ENCODE measurements at regions not wholly inside any gene's neighbourhood (a gene's known extent, or its start where the extent isn't known, plus 50 kb on each side); places are given as distances from the start of the nearest gene placed in this dataset.

- TF ChIP-seq, protein P1, sequence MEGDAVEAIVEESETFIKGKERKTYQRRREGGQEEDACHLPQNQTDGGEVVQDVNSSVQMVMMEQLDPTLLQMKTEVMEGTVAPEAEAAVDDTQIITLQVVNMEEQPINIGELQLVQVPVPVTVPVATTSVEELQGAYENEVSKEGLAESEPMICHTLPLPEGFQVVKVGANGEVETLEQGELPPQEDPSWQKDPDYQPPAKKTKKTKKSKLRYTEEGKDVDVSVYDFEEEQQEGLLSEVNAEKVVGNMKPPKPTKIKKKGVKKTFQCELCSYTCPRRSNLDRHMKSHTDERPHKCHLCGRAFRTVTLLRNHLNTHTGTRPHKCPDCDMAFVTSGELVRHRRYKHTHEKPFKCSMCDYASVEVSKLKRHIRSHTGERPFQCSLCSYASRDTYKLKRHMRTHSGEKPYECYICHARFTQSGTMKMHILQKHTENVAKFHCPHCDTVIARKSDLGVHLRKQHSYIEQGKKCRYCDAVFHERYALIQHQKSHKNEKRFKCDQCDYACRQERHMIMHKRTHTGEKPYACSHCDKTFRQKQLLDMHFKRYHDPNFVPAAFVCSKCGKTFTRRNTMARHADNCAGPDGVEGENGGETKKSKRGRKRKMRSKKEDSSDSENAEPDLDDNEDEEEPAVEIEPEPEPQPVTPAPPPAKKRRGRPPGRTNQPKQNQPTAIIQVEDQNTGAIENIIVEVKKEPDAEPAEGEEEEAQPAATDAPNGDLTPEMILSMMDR (IDR thresholded peaks at IDR 0.05; ENCODE audit: low read depth, low read length), result no peak
- Histone ChIP-seq H3K4me1 (no peaks in the 10 kb centered on the region), H3K36me3 (no peaks in the 10 kb centered on the region), H3K27me3 (no peaks in the 10 kb centered on the region), H3K4me3 (ENCODE audit: low read depth, low read length) (no peak overlapping the region), H3K9me3 (no peaks in the 10 kb centered on the region)
- DNase-seq, result no peak
Measured at GRCh38 chr1:57530206-57530910, 106.5 kb upstream of the DAB1 start.

DNA sequence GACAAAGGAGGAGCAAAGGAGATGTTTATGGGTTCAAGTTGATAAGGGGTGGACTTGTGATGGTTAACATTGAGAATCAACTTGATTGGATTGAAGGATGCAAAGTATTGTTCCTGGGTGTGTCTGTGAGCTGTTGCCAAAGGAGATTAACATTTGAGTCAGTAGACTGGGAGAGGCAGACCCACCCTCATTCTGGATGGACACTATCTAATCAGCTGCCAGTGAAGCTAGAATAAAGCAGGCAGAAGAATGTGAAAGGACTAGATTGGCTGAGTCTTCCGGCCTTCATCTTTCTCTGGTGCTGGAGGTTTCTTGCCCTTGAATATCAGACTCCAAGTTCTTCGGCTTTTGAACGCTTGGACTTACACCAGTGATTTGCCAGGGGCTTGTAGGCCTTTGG is 98.7 kb upstream of the DAB1 start:
- no peak for DNase-seq
- TF ChIP-seq, protein P1 (IDR thresholded peaks at IDR 0.05; ENCODE audit: low read depth, low read length), result no peak
- H3K4me1 ChIP-seq, result no peaks in the 10 kb centered on the region
- H3K36me3 ChIP-seq, result no peaks in the 10 kb centered on the region
- no peaks in the 10 kb centered on the region for H3K27me3 ChIP-seq
- no peak overlapping the region for H3K4me3 ChIP-seq (ENCODE audit: low read depth, low read length)
- no peaks in the 10 kb centered on the region for H3K9me3 ChIP-seq

GRCh38 chr1:57520743-57521515 is 97.1 kb upstream of the DAB1 start:
- no peak for DNase-seq
- Histone ChIP-seq H3K9me3 (no peaks in the 10 kb centered on the region), H3K27me3 (no peaks in the 10 kb centered on the region), H3K4me3 (ENCODE audit: low read depth, low read length) (no peak overlapping the region), H3K36me3 (no peaks in the 10 kb centered on the region), H3K4me1 (no peaks in the 10 kb centered on the region)
- TF ChIP-seq, protein P1 (IDR thresholded peaks at IDR 0.05; ENCODE audit: low read depth, low read length), result no peak

DNA sequence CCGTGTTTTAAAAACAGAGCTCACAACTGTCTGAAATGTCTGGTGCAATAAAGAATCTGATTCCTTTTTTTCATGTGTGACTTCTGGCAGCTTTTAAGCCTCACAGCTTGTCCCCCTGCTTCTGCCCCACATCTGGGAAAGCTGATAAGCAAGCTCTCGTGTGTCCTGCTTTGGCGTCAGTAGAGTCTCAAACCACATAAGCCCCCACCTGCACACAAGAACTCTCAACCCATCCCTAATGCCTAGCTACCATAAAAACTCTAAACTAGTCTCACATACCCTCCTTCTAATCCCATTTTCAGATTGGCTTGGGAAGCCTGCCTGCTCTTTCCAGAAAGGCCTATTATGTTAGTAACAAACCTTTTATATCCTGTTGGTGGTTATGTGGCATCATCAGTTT is 94.6 kb upstream of the DAB1 start:
- Histone ChIP-seq H3K4me3 (ENCODE audit: low read depth, low read length) (no peak overlapping the region), H3K9me3 (no peaks in the 10 kb centered on the region), H3K36me3 (no peaks in the 10 kb centered on the region), H3K4me1 (no peaks in the 10 kb centered on the region), H3K27me3 (no peaks in the 10 kb centered on the region)
- DNase-seq, result no peak
- TF ChIP-seq, protein P1 (IDR thresholded peaks at IDR 0.05; ENCODE audit: low read depth, low read length), result no peak

DNA sequence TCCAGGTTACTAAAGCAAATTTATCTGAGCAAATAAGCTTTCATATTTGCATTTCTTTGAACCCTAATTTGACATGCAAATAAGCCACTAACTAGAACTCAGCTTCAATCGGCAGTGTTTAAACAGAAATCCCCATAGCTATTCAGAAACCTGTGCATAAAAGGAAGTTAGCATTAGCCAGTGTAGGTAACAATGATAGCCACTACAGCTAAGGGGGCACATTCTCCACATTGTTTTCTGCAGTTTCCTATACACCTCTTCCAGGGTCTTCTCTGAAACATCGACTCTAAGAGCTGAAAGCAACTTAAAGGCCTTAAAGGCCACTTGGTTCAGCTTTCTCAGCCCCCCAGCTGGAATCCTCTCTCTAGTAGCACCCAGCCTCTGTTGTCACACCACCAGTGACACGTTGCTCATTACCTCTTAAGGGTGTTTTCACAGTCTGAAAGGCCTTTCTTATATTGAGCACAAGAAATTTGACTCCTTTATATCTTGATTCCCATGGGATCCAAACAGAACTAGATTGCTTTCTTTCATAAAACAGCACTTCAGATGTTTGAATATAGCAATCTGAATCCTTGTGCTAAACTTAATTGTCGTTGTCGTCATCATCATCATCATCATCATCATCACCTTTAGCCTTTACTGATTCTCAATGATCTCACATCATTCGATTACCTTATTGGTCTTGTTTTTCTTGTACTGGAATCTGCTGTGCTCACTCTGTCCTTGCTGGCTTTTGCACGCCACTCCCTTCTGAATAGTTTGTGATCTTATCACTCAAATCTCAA is 93.9 kb upstream of the DAB1 start:
- DNase-seq, result no peak
- Histone ChIP-seq H3K9me3 (no peaks in the 10 kb centered on the region), H3K4me3 (ENCODE audit: low read depth, low read length) (no peak overlapping the region), H3K27me3 (no peaks in the 10 kb centered on the region), H3K4me1 (no peaks in the 10 kb centered on the region), H3K36me3 (no peaks in the 10 kb centered on the region)
- TF ChIP-seq, protein P1 (IDR thresholded peaks at IDR 0.05; ENCODE audit: low read depth, low read length), result no peak
